B cell (primary cell): ENCODE measurements at regions not wholly inside any gene's neighbourhood (a gene's known extent, or its start where the extent isn't known, plus 50 kb on each side); places are given as distances from the start of the nearest gene placed in this dataset.

Experiments used
- ATAC-seq: fragments of 200-7000 bp; cut with Tn5 transposase; one replicate; pipeline ENCODE4 v1.10.0; 2021; ENCODE audit warnings: low read depth, mild to moderate bottlenecking, moderate number of reproducible peaks, moderate library complexity
- CTCF ChIA-PET: fragments of 350-600 bp; sonication (Branson Sonifier 250); formaldehyde crosslinking; loops from one replicate; lab custom pipeline; 2021; ENCODE audit warnings: antibody characterized with exemption, inconsistent platforms; lab: Charles Lee
- POLR2A ChIA-PET: fragments of 350-600 bp; sonication (Branson Sonifier 250); formaldehyde crosslinking; loops from one replicate; lab custom pipeline; 2021; ENCODE audit warnings: antibody characterized with exemption; lab: Charles Lee
- DNase-seq: peaks from one replicate; pipeline ENCODE4 v3.0.0; 2013
- H2AFZ ChIP-seq: 2 replicates; pipeline ENCODE4 v1.6.1; 2012; ENCODE audit warnings: mild to moderate bottlenecking, low read depth, low read length; ENCODE audit not compliant: insufficient read depth, poor library complexity, severe bottlenecking
- H3K27ac ChIP-seq, 2 donors: 1 replicate in 1 of 2; 2 replicates in 1 of 2; pipeline ENCODE4 v1.5.1; 2012 to 2013; ENCODE audit warnings: low read length in 2 of 2, mild to moderate bottlenecking in 2 of 2, moderate library complexity in 1 of 2
- H3K27me3 ChIP-seq, 4 experiments: fragments of 200-600 bp in 1 of 4; sonication (generic) in 1 of 4; replicated peaks in 1 of 4; 1 replicate in 2 of 4; 2 replicates in 2 of 4; pipeline versions ENCODE4 v1.6.1 to v1.7.0; 2013 to 2016; ENCODE audit warnings: low read length in 3 of 4, mild to moderate bottlenecking in 2 of 4, mixed read lengths in 1 of 4, moderate library complexity in 1 of 4; ENCODE audit not compliant: insufficient read depth in 4 of 4, control insufficient read depth in 3 of 4; ENCODE audit errors: control extremely low read depth in 1 of 4
- H3K36me3 ChIP-seq, 2 experiments: replicated peaks in 1 of 2; 1 replicate in 1 of 2; 2 replicates in 1 of 2; pipeline versions ENCODE4 v1.6.1 to v1.7.1; 2013; ENCODE audit warnings: low read length in 1 of 2; ENCODE audit not compliant: insufficient read depth in 2 of 2, control insufficient read depth in 1 of 2; ENCODE audit errors: control extremely low read depth in 1 of 2, extremely low read depth in 1 of 2
- H3K4me1 ChIP-seq, 2 donors: fragments of 200-600 bp in 1 of 2; sonication (generic) in 1 of 2; 1 replicate in 1 of 2; 2 replicates in 1 of 2; pipeline versions ENCODE4 v1.5.1 to v1.6.1; 2013 to 2017; ENCODE audit warnings: low read length in 2 of 2; ENCODE audit not compliant: control insufficient read depth in 2 of 2, insufficient read depth in 2 of 2
- H3K4me2 ChIP-seq: replicated peaks from 2 replicates; pipeline ENCODE3; 2012; ENCODE audit warnings: mild to moderate bottlenecking, low read depth, low read length; ENCODE audit not compliant: poor library complexity, severe bottlenecking
- H3K4me3 ChIP-seq, 5 experiments: fragments of 200-600 bp in 1 of 5; sonication (generic) in 1 of 5; 1 replicate in 3 of 5; 2 replicates in 2 of 5; pipeline versions ENCODE4 v1.5.1 to v1.7.0; 2011 to 2016; ENCODE audit warnings: low read length in 4 of 5, mild to moderate bottlenecking in 4 of 5, low read depth in 2 of 5, control low read depth in 1 of 5, moderate library complexity in 1 of 5; ENCODE audit not compliant: insufficient read depth in 1 of 5; ENCODE audit errors: control extremely low read depth in 1 of 5, extremely low read depth in 1 of 5
- H3K79me2 ChIP-seq: fragments of 200-600 bp; sonication (generic); one replicate; pipeline ENCODE4 v1.6.0; 2016; ENCODE audit warnings: low read length; ENCODE audit not compliant: control insufficient read depth, insufficient read depth
- H3K9ac ChIP-seq: fragments of 200-600 bp; sonication (generic); 2 replicates; pipeline ENCODE4 v1.6.1; 2017; ENCODE audit warnings: mild to moderate bottlenecking, low read length, moderate library complexity
- H3K9me3 ChIP-seq, 3 donors: one replicate each; pipeline versions ENCODE4 v1.6.1 to v1.7.1; 2013; ENCODE audit warnings: low read length in 2 of 3; ENCODE audit not compliant: control insufficient read depth in 2 of 3, insufficient read depth in 1 of 3; ENCODE audit errors: control extremely low read depth in 1 of 3
- H4K20me1 ChIP-seq: 2 replicates; pipeline ENCODE4 v1.6.0; 2012; ENCODE audit warnings: mild to moderate bottlenecking, low read length; ENCODE audit not compliant: insufficient read depth, control insufficient read depth, poor library complexity, severe bottlenecking
- H3K27ac Mint-ChIP-seq: one replicate; pipeline ENCODE4 v1.8.0; 2021; ENCODE audit warnings: mixed read lengths
- H3K27me3 Mint-ChIP-seq: one replicate; pipeline ENCODE4 v1.8.0; 2021; ENCODE audit warnings: mixed read lengths
- H3K4me1 Mint-ChIP-seq: one replicate; pipeline ENCODE4 v1.8.0; 2021; ENCODE audit warnings: mixed read lengths
- H3K4me3 Mint-ChIP-seq: one replicate; pipeline ENCODE4 v1.8.0; 2021; ENCODE audit warnings: mixed read lengths
- H3K9me3 Mint-ChIP-seq: one replicate; pipeline ENCODE4 v1.8.0; 2022; ENCODE audit warnings: mixed read lengths; ENCODE audit not compliant: insufficient read depth
- CTCF ChIP-seq: fragments of 200-600 bp; IDR thresholded peaks from one replicate; pipeline ENCODE4 v1.8.0; 2022; ENCODE audit warnings: antibody characterized with exemption, mild to moderate bottlenecking
- EZH2 ChIP-seq: IDR thresholded peaks from 2 replicates; pipeline ENCODE4 v1.6.1; 2012; ENCODE audit warnings: borderline replicate concordance, low read depth, mild to moderate bottlenecking, moderate library complexity, low read length; ENCODE audit not compliant: insufficient read depth, poor library complexity, severe bottlenecking
- WGBS: methylation state at CpG from one replicate; pipeline ENCODE4 v1.1.5; 2013; ENCODE audit warnings: missing lambda C conversion rate; ENCODE audit not compliant: insufficient coverage; 5-methylcytosine and 5-hydroxymethylcytosine counted together
- intact Hi-C: fragments of 100-400 bp; cut with micrococcal nuclease; formaldehyde crosslinking; loops from one replicate; pipeline ENCODE4 v1.10.0; 2022

DNA sequence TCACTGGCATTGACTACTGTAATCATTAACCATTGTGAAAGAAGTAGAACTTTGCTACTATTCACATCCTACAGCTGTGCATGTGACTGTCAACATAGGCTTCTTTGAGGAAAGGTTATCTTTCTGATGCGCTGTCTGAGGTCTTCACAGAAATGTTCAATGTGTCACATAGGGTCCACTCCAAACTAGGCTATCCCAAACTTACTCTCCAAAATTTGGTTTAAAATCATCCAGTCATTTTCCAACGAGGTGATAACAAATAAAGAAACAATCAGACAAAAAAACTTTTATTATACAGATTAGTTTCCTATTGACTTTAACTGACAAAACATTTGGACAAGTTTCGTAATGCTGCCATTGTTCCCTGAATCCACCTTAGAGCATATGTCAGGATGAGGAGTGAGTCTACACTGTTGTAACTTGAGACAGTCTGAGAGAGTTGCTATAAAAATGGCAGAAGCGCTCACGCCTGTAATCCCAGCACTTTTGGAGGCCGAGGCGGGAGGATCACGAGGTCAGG lies 511.6 kb downstream of the PLOD2 start:
- H3K79me2 ChIP-seq = no peaks in the 10 kb centered on the region
- no peak overlapping the region for H3K4me2 ChIP-seq
- H3K4me3 ChIP-seq = no peak overlapping the region
- 98% methylated on average over 7 of the region's 8 CpGs for WGBS
- intact Hi-C loops = no loop called here
- no peak overlapping the region for H2AFZ ChIP-seq
- no peak overlapping the region for H3K9ac ChIP-seq
- ChIA-PET CTCF (interaction anchor here (0.7 kb wide), 1 partner anchor 21 kb away, joined by 3 read pairs; no protein-coding TSS in a partner anchor), POLR2A (no interaction called here)
- no peaks in the 10 kb centered on the region for H3K36me3 ChIP-seq
- no peak for ATAC-seq
- no peaks in the 10 kb centered on the region for H3K4me1 ChIP-seq
- H3K27ac Mint-ChIP-seq = no peak overlapping the region
- no peak overlapping the region for H3K27ac ChIP-seq
- H3K4me3 Mint-ChIP-seq = no peak overlapping the region
- H3K27me3 Mint-ChIP-seq = no peaks in the 10 kb centered on the region
- H3K27me3 ChIP-seq = no peaks in the 10 kb centered on the region
- TF ChIP-seq CTCF = no peak
- TF ChIP-seq EZH2 = no peak
- no peaks in the 10 kb centered on the region for H4K20me1 ChIP-seq
- DNase-seq = no peak
- H3K9me3 Mint-ChIP-seq = peaks cover 2% of the 10 kb centered on the region
- no peaks in the 10 kb centered on the region for H3K9me3 ChIP-seq
- no peaks in the 10 kb centered on the region for H3K4me1 Mint-ChIP-seq

DNA sequence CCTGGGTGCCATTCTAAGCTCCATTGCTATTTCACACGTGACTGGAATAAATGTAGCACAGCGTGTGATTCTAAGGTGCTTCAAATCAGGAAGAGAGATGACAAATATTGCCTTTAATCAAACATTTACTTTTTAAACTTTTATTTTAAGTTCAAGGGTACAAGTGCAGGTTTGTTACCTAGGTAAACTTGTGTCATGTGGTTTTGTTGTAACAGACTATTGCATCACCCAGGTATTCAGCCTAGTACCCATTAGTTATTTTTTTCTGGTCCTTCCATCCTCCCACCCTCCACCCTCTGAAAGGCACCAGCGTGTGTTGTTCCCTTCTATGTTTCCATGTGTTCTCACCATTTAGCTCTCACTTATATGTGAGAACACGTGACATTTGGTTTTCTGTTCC lies 510.8 kb downstream of the PLOD2 start:
- Mint-ChIP-seq H3K4me1 (no peaks in the 10 kb centered on the region), H3K27me3 (no peaks in the 10 kb centered on the region), H3K9me3 (peaks cover 2% of the 10 kb centered on the region), H3K27ac (no peak overlapping the region), H3K4me3 (no peak overlapping the region)
- CTCF ChIA-PET = interaction anchor here (0.7 kb wide), 1 partner anchor 22 kb away, joined by 3 read pairs; no protein-coding TSS in a partner anchor
- POLR2A ChIA-PET = no interaction called here
- WGBS = 100% methylated on average over 1 of the region's 4 CpGs
- Histone ChIP-seq H3K9ac (no peak overlapping the region), H3K9me3 (no peaks in the 10 kb centered on the region), H3K4me3 (no peak overlapping the region), H3K27ac (no peak overlapping the region), H3K27me3 (no peaks in the 10 kb centered on the region), H2AFZ (no peak overlapping the region), H3K4me1 (no peaks in the 10 kb centered on the region), H3K36me3 (no peaks in the 10 kb centered on the region), H3K4me2 (no peak overlapping the region), H3K79me2 (no peaks in the 10 kb centered on the region), H4K20me1 (no peaks in the 10 kb centered on the region)
- intact Hi-C loops = no loop called here
- no peak for DNase-seq
- TF ChIP-seq CTCF = no peak
- no peak for ATAC-seq
